ENCODE measurements at regions not wholly inside any gene's neighbourhood (a gene's known extent, or its start where the extent isn't known, plus 50 kb on each side); places are given as distances from the start of the nearest gene placed in this dataset.

DNA sequence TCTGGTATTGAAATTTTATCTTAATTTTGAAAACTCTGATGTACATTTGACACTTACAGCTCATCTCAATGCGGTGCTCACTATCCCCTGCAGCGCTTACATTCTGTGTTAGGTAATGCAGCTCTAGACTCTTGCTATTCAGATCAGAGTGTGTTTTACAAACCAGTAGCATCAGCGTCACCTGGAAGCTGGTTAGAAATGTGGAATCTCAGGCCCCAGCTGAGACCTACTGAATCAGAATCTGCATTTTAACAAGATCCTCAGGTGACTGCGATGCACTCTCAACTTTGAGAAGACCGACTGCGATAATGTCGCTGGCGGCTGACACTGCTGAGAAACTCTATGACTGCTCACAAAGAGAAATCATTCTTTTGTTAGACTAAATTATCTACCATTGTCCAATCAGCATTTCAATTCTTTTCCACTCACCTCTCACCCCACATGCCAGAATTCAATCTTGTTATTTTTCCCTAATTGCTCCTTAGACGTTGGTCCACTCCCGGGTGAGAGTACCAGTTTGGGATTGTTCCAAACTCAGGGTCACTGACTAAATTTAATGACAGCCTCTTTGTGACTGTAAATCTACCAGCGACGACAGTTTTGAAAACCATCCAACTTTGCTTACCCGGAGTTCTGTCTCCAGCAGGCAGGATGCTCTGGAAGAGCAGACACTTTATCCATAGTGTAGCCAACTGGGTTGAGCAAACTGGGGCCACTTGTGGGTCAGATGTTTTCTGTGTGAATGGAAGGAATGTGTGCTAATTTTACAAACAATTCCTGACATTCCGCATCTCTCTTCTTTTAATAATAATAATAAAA is 140.1 kb upstream of the BTBD3 start:
- Histone ChIP-seq H3K36me3 (replicated peaks; ENCODE audit: low read depth, low read length) (no peaks in the 10 kb centered on the region), H2AFZ (ENCODE audit: low read depth, low read length) (no peak overlapping the region), H3K4me3 (ENCODE audit: low read length) (no peak overlapping the region), H3K4me1 (ENCODE audit: low read length) (peaks cover 9% of the 10 kb centered on the region), H3K27ac (ENCODE audit: low read length) (no peak overlapping the region), H3K79me2 (ENCODE audit: low read length) (no peaks in the 10 kb centered on the region), H3K27me3 (ENCODE audit: low read depth, low read length) (0 out of 2 replicates have a peak, but pooled peaks cover 4% of the 10 kb centered on the region), H3K9me3 (ENCODE audit: insufficient read depth, low read length) (no peaks in the 10 kb centered on the region), H3K9ac (ENCODE audit: low read length) (no peak overlapping the region), H3K4me2 (ENCODE audit: low read length) (no peak overlapping the region), H4K20me1 (ENCODE audit: insufficient read depth, low read length) (no peaks in the 10 kb centered on the region)
- TF ChIP-seq, protein P1, sequence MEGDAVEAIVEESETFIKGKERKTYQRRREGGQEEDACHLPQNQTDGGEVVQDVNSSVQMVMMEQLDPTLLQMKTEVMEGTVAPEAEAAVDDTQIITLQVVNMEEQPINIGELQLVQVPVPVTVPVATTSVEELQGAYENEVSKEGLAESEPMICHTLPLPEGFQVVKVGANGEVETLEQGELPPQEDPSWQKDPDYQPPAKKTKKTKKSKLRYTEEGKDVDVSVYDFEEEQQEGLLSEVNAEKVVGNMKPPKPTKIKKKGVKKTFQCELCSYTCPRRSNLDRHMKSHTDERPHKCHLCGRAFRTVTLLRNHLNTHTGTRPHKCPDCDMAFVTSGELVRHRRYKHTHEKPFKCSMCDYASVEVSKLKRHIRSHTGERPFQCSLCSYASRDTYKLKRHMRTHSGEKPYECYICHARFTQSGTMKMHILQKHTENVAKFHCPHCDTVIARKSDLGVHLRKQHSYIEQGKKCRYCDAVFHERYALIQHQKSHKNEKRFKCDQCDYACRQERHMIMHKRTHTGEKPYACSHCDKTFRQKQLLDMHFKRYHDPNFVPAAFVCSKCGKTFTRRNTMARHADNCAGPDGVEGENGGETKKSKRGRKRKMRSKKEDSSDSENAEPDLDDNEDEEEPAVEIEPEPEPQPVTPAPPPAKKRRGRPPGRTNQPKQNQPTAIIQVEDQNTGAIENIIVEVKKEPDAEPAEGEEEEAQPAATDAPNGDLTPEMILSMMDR (IDR thresholded peaks at IDR 0.05; ENCODE audit: low read depth, low read length): no peak
- TF ChIP-seq EZH2phosphoT487 (IDR thresholded peaks at IDR 0.05; ENCODE audit: low read depth): no peak

DNA sequence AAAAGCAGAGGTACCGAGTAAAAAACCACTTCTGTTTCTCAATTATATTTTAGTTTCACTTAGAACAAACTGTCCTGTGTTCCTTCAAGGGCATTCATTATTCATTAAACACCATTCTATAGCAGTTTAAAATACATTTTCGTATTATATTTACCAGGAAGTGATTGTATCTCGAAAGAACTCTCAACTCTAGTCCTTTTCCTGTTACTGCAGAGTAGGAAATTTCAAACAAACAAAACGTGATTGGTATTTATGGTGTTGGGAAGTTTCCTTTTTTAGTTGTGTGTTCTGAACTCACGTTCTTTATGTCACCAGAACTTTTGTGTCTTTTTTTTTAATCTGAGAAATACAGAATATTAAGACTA is 139.5 kb upstream of the BTBD3 start:
- no peaks in the 10 kb centered on the region for H3K9me3 ChIP-seq (ENCODE audit: insufficient read depth, low read length)
- H4K20me1 ChIP-seq (ENCODE audit: insufficient read depth, low read length): no peaks in the 10 kb centered on the region
- no peaks in the 10 kb centered on the region for H3K79me2 ChIP-seq (ENCODE audit: low read length)
- 0 out of 2 replicates have a peak, but pooled peaks cover 4% of the 10 kb centered on the region for H3K27me3 ChIP-seq (ENCODE audit: low read depth, low read length)
- H3K9ac ChIP-seq (ENCODE audit: low read length): no peak overlapping the region
- H2AFZ ChIP-seq (ENCODE audit: low read depth, low read length): no peak overlapping the region
- H3K27ac ChIP-seq (ENCODE audit: low read length): no peak overlapping the region
- H3K4me2 ChIP-seq (ENCODE audit: low read length): no peak overlapping the region
- H3K4me1 ChIP-seq (ENCODE audit: low read length): peaks cover 9% of the 10 kb centered on the region
- TF ChIP-seq EZH2phosphoT487 (IDR thresholded peaks at IDR 0.05; ENCODE audit: low read depth): no peak
- TF ChIP-seq, protein P1 (IDR thresholded peaks at IDR 0.05; ENCODE audit: low read depth, low read length): no peak
- no peak overlapping the region for H3K4me3 ChIP-seq (ENCODE audit: low read length)
- H3K36me3 ChIP-seq (replicated peaks; ENCODE audit: low read depth, low read length): no peaks in the 10 kb centered on the region

DNA sequence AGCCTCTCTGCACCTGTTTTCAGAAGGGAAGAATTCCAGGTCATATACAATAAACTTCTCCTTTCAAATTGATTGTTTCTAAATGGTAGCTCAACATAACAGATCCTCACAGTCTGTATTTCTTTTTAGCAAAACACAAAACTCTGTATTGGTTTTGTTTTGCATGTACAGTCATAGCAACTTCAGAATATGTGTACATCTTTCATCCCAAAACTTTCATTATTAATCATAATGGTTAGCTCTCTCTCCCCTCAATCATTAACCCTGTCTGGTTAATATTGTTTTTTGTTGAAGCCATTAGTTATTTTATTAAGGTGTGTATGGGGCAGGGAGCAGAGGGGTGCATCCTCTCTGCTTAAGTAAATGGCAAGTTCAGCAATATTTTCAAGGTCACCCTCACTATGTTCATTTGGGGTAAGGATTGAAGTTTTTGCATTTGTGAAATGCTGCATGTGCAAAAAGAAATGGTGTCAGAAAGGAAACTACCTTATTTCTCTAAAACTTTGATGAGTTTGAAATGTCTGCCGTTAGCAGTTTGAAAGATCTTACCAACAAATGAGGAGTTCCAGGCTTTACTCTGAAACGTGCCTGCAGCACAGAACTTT is 136.8 kb upstream of the BTBD3 start:
- H2AFZ ChIP-seq (ENCODE audit: low read depth, low read length): no peak overlapping the region
- H3K36me3 ChIP-seq (replicated peaks; ENCODE audit: low read depth, low read length): no peaks in the 10 kb centered on the region
- peaks cover 9% of the 10 kb centered on the region for H3K4me1 ChIP-seq (ENCODE audit: low read length)
- no peak overlapping the region for H3K27ac ChIP-seq (ENCODE audit: low read length)
- H4K20me1 ChIP-seq (ENCODE audit: insufficient read depth, low read length): no peaks in the 10 kb centered on the region
- no peaks in the 10 kb centered on the region for H3K9me3 ChIP-seq (ENCODE audit: insufficient read depth, low read length)
- no peak overlapping the region for H3K4me2 ChIP-seq (ENCODE audit: low read length)
- no peaks in the 10 kb centered on the region for H3K79me2 ChIP-seq (ENCODE audit: low read length)
- no peak overlapping the region for H3K9ac ChIP-seq (ENCODE audit: low read length)
- no peak for TF ChIP-seq EZH2phosphoT487 (IDR thresholded peaks at IDR 0.05; ENCODE audit: low read depth)
- TF ChIP-seq, protein P1 (IDR thresholded peaks at IDR 0.05; ENCODE audit: low read depth, low read length): no peak
- no peak overlapping the region for H3K4me3 ChIP-seq (ENCODE audit: low read length)
- H3K27me3 ChIP-seq (ENCODE audit: low read depth, low read length): 0 out of 2 replicates have a peak, but pooled peaks cover 4% of the 10 kb centered on the region

DNA sequence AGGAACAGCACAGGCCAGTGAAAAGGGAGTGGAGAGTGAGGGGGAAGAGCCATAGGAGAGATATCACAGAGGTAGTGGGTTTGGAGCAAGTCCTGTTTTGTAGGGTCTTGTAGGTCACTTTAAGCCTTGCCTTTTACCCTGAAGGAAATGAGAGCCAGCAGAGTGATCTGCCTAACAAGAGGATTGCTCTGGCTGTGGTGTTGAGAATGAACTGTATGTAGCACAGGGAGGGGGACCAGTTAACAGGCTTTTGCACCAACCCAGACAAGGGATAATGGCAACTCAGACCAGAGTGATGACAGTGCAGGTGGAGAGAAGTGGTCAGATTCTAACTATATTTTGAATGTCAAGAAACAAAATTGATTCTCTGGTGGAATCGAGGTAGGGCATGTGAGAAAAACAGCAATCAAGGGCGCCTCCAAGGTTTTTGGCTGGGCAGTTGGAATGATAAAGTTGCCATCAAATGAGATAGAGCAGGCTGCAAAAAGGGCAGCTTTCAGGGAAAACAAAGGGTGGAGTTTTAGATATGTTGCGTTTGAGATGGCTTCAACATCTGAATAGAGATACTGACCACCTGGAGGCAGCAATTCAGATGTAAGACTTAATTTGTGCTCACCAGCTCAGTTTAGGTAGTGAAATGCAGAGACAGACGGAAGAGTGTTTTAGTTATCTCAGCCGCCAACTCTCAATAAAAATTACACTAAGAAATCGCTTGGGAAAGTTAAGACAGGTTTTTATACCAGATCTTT is 134.4 kb upstream of the BTBD3 start:
- no peak overlapping the region for H3K4me2 ChIP-seq (ENCODE audit: low read length)
- no peak overlapping the region for H2AFZ ChIP-seq (ENCODE audit: low read depth, low read length)
- peaks cover 9% of the 10 kb centered on the region for H3K4me1 ChIP-seq (ENCODE audit: low read length)
- no peak for TF ChIP-seq EZH2phosphoT487 (IDR thresholded peaks at IDR 0.05; ENCODE audit: low read depth)
- TF ChIP-seq, protein P1 (IDR thresholded peaks at IDR 0.05; ENCODE audit: low read depth, low read length): no peak
- no peaks in the 10 kb centered on the region for H3K79me2 ChIP-seq (ENCODE audit: low read length)
- no peak overlapping the region for H3K9ac ChIP-seq (ENCODE audit: low read length)
- no peak overlapping the region for H3K27ac ChIP-seq (ENCODE audit: low read length)
- no peaks in the 10 kb centered on the region for H3K9me3 ChIP-seq (ENCODE audit: insufficient read depth, low read length)
- H4K20me1 ChIP-seq (ENCODE audit: insufficient read depth, low read length): no peaks in the 10 kb centered on the region
- H3K36me3 ChIP-seq (replicated peaks; ENCODE audit: low read depth, low read length): no peaks in the 10 kb centered on the region
- H3K4me3 ChIP-seq (ENCODE audit: low read length): no peak overlapping the region
- H3K27me3 ChIP-seq (ENCODE audit: low read depth, low read length): 0 out of 2 replicates have a peak, but pooled peaks cover 4% of the 10 kb centered on the region

Data from OCI-LY3 (cell line).